ENCODE measurements at regions not wholly inside any gene's neighbourhood (a gene's known extent, or its start where the extent isn't known, plus 50 kb on each side); places are given as distances from the start of the nearest gene placed in this dataset.

DNA sequence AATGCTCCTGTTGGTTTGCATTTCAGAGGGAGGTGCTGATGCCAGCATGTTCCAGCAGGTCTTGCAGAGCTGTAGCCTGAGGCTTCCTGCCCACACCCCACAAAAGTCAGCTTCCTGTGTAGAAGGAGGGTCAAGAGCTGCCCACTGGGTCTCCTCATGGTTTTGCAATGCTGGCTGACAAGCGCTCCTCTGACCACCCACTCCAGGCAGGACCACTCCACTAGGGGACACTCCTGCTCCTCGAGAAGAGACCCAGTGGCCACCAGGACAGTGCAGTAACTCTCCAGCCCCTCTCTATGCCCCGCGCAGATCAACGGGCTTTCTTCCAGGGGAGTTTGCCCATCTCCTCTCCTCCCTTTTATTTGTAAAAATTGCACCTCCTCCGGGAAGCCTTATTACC is 72.9 kb upstream of the UQCRFS1 start:
- Histone ChIP-seq H3K4me1 (no peaks in the 10 kb centered on the region), H3K27me3 (peaks cover 0 to 6% (median 3%) of the 10 kb centered on the region in 3 donors), H3K9me3 (no peaks in the 10 kb centered on the region), H3K4me3 (no peak overlapping the region), H3K36me3 (no peaks in the 10 kb centered on the region), H3K27ac (no peak overlapping the region)
- ATAC-seq: no peak
- in situ Hi-C loops (cut with MboI; ENCODE audit: low sequenced_read_pairs in 4 of 4) (no loop called here), intact Hi-C loops (cut with DNase I; ENCODE audit: low total_unique reads) (no loop called here)
- no peak for TF ChIP-seq POLR2A (IDR thresholded peaks at IDR 0.05)
- TF ChIP-seq, protein P1, sequence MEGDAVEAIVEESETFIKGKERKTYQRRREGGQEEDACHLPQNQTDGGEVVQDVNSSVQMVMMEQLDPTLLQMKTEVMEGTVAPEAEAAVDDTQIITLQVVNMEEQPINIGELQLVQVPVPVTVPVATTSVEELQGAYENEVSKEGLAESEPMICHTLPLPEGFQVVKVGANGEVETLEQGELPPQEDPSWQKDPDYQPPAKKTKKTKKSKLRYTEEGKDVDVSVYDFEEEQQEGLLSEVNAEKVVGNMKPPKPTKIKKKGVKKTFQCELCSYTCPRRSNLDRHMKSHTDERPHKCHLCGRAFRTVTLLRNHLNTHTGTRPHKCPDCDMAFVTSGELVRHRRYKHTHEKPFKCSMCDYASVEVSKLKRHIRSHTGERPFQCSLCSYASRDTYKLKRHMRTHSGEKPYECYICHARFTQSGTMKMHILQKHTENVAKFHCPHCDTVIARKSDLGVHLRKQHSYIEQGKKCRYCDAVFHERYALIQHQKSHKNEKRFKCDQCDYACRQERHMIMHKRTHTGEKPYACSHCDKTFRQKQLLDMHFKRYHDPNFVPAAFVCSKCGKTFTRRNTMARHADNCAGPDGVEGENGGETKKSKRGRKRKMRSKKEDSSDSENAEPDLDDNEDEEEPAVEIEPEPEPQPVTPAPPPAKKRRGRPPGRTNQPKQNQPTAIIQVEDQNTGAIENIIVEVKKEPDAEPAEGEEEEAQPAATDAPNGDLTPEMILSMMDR (IDR thresholded peaks at IDR 0.05 in 4 of 5, conservative IDR thresholded peaks at IDR 0.05 in 1 of 5): no peak
- DNase-seq: no peak

DNA sequence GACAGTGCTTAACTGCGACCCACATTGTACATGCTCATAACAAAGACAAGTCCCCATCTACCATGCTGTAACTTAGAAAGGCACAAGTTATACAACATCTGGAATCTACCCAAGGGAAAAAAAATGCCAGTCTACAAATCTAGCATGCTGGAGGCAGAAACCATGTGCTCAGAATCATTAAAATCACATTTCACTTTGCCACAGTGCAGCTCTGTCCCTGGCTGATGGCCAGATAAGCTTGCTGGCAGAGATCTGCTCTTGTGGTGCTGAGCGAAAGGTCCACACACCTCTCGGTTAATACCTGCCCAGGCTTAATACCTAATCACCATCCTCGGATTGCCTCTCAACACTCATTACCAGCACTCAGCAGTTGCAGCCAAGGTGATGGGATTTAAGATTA is 74.1 kb upstream of the UQCRFS1 start:
- Histone ChIP-seq H3K4me3 (no peak overlapping the region), H3K27ac (no peak overlapping the region), H3K9me3 (no peaks in the 10 kb centered on the region), H3K27me3 (peaks cover 0 to 6% (median 3%) of the 10 kb centered on the region in 3 donors), H3K4me1 (no peaks in the 10 kb centered on the region), H3K36me3 (no peaks in the 10 kb centered on the region)
- ATAC-seq (no peak), DNase-seq (no peak)
- intact Hi-C loops (cut with DNase I; ENCODE audit: low total_unique reads): no loop called here
- in situ Hi-C loops (cut with MboI; ENCODE audit: low sequenced_read_pairs in 4 of 4): no loop called here
- TF ChIP-seq POLR2A (IDR thresholded peaks at IDR 0.05): no peak
- TF ChIP-seq, protein P1 (IDR thresholded peaks at IDR 0.05 in 4 of 5, conservative IDR thresholded peaks at IDR 0.05 in 1 of 5): no peak

DNA sequence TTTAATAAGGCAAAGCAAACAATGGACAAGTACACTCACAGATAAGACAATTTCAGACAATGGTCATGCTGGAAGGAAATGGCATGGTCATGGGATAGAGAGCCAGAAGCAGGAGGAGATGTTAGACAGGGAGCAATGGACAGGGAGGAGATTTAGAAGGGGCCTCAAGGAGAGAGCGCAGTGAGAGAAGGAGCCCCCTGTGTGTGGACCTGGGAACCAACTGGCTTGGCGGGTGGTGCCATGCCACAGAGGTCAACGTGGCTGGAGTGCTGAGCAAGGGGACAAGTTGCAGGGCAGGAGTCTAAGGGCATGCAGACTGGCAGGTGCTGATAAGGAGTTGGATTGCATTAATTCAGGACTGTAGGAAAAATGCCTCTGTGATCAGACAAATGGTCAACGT is 75.3 kb upstream of the UQCRFS1 start:
- no peak overlapping the region for H3K27ac ChIP-seq
- H3K4me3 ChIP-seq: no peak overlapping the region
- H3K9me3 ChIP-seq: no peaks in the 10 kb centered on the region
- in situ Hi-C loops (cut with MboI; ENCODE audit: low sequenced_read_pairs in 4 of 4) (no loop called here), intact Hi-C loops (cut with DNase I; ENCODE audit: low total_unique reads) (no loop called here)
- DNase-seq (no peak), ATAC-seq (no peak)
- H3K4me1 ChIP-seq: no peaks in the 10 kb centered on the region
- H3K36me3 ChIP-seq: no peaks in the 10 kb centered on the region
- peaks cover 0 to 6% (median 3%) of the 10 kb centered on the region in 3 donors for H3K27me3 ChIP-seq
- no peak for TF ChIP-seq POLR2A (IDR thresholded peaks at IDR 0.05)
- TF ChIP-seq, protein P1 (IDR thresholded peaks at IDR 0.05 in 4 of 5, conservative IDR thresholded peaks at IDR 0.05 in 1 of 5): no peak

DNA sequence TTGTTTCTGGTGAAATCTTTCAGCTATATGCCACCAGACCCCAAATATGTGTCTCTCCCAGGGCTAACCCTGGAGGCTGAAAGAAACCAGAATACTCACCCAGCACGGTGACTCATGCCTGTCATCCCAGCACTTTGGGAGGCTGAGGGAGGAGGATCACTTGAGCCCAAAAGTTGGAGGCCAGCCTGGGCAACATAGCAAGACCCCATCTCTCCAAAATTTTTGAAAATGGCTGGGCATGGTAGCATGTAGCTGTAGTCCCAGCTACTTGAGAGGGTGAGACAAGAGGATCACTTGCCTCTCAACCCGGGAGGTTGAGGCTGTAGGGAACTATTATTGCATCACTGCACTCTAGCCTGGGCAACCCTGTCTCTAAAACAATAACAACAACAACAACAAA is 76.1 kb upstream of the UQCRFS1 start:
- Histone ChIP-seq H3K36me3 (no peaks in the 10 kb centered on the region), H3K9me3 (no peaks in the 10 kb centered on the region), H3K27ac (no peak overlapping the region), H3K4me1 (no peaks in the 10 kb centered on the region), H3K4me3 (no peak overlapping the region), H3K27me3 (peaks cover 0 to 3% (median 0%) of the 10 kb centered on the region in 3 donors)
- ATAC-seq (no peak), DNase-seq (no peak)
- no peak for TF ChIP-seq POLR2A (IDR thresholded peaks at IDR 0.05)
- TF ChIP-seq, protein P1 (IDR thresholded peaks at IDR 0.05 in 4 of 5, conservative IDR thresholded peaks at IDR 0.05 in 1 of 5): no peak
- intact Hi-C loops (cut with DNase I; ENCODE audit: low total_unique reads): no loop called here
- in situ Hi-C loops (cut with MboI; ENCODE audit: low sequenced_read_pairs in 4 of 4): no loop called here

DNA sequence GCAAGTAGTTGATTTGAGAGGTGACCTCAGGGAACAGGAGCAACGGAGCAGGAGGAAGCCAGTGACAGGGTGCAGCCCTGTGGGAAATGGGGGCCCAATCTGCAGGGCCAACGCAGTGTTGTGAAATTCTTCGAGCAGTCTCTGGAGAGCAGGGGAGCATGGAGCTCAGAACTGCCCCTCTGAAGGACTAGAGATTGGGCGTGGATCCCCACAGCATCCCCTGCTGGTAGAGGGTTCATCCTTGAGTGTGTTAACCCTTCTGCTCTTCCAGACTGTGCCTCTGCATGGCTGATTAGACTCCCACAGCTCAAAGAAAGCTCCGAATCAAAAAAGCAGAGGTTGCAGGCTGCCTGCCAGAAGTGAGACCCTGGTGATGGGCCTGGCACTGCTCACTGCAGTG is 77.9 kb upstream of the UQCRFS1 start:
- Histone ChIP-seq H3K27me3 (peaks cover 0 to 3% (median 0%) of the 10 kb centered on the region in 3 donors), H3K4me1 (no peaks in the 10 kb centered on the region), H3K4me3 (no peak overlapping the region), H3K9me3 (no peaks in the 10 kb centered on the region), H3K36me3 (no peaks in the 10 kb centered on the region), H3K27ac (no peak overlapping the region)
- DNase-seq (no peak), ATAC-seq (no peak)
- no peak for TF ChIP-seq POLR2A (IDR thresholded peaks at IDR 0.05)
- TF ChIP-seq, protein P1 (IDR thresholded peaks at IDR 0.05 in 4 of 5, conservative IDR thresholded peaks at IDR 0.05 in 1 of 5): no peak
- intact Hi-C loops (cut with DNase I; ENCODE audit: low total_unique reads): no loop called here
- in situ Hi-C loops (cut with MboI; ENCODE audit: low sequenced_read_pairs in 4 of 4): no loop called here

Data from gastrocnemius medialis (tissue), 4 donors.